ENCODE measurements at regions not wholly inside any gene's neighbourhood (a gene's known extent, or its start where the extent isn't known, plus 50 kb on each side); places are given as distances from the start of the nearest gene placed in this dataset.

DNA sequence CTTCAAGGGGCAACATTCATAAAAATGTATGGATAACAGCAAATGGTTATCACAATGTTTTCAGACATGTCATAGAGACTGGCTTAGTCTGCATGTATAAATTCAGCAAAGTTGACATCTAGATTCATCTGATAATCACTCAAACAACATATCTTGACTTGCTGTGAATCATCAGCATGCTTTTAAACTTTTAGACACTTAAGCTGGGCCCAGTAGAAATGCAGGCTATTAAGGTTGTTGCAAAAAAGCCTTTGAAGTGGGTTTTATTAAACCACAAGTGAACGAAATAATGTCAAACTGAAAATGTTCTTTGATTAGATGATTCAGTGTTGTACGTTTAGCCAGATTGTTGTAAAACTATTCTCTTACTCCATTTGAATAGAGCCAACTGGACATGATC, 759.6 kb downstream of the NXPH1 start:
- Histone ChIP-seq H3K27me3 (ENCODE audit: insufficient read depth, low read length) (no peaks in the 10 kb centered on the region), H3K79me2 (ENCODE audit: insufficient read depth, low read length) (no peaks in the 10 kb centered on the region), H3K79me1 (ENCODE audit: insufficient read depth, low read depth, low read length, poor library complexity, severe bottlenecking) (no peaks in the 10 kb centered on the region), H3K9me3 (ENCODE audit: control insufficient read depth, low read depth, low read length) (no peaks in the 10 kb centered on the region), H2AFZ (ENCODE audit: low read length) (no peak overlapping the region), H4K20me1 (ENCODE audit: control insufficient read depth, insufficient read depth, insufficient read length) (no peaks in the 10 kb centered on the region), H3K23me2 (ENCODE audit: insufficient read length, low read depth, low read length, poor library complexity, severe bottlenecking) (no peaks in the 10 kb centered on the region), H4K5ac (ENCODE audit: insufficient read length, low read depth, low read length) (no peak overlapping the region), H2BK12ac (ENCODE audit: insufficient read length, low read depth, low read length) (no peak overlapping the region), H2BK20ac (ENCODE audit: low read depth, low read length, poor library complexity, severe bottlenecking) (no peak overlapping the region), H4K8ac (replicated peaks; ENCODE audit: insufficient read length, low read depth, low read length) (no peak overlapping the region), H2AK5ac (ENCODE audit: insufficient read length, low read length) (no peak overlapping the region), H3K14ac (ENCODE audit: insufficient read depth, low read length) (no peak overlapping the region), H2BK15ac (ENCODE audit: low read depth, low read length) (no peak overlapping the region), H3K4ac (ENCODE audit: low read depth, low read length) (no peak overlapping the region), H2BK120ac (ENCODE audit: low read depth, low read length, poor library complexity, severe bottlenecking) (no peak overlapping the region), H3K56ac (ENCODE audit: insufficient read length, low read depth, low read length) (no peak overlapping the region), H3K23ac (ENCODE audit: insufficient read length, low read depth, low read length) (no peak overlapping the region), H2BK5ac (ENCODE audit: insufficient read length, low read length) (no peak overlapping the region), H3K27ac (ENCODE audit: insufficient read length, low read depth, low read length) (no peak overlapping the region), H3K18ac (ENCODE audit: insufficient read length, low read depth, low read length) (no peak overlapping the region), H3K9ac (ENCODE audit: extremely low read depth, insufficient read length, low read length) (no peak overlapping the region), H3K4me2 (ENCODE audit: insufficient read depth, insufficient read length, low read length) (no peak overlapping the region), H3T11ph (ENCODE audit: low read length) (no peak overlapping the region), H3K4me1 (ENCODE audit: insufficient read depth, low read length) (no peaks in the 10 kb centered on the region), H4K91ac (ENCODE audit: insufficient read length, low read depth, low read length) (no peak overlapping the region)
- Mint-ChIP-seq H3K36me3 (ENCODE audit: insufficient read depth in 1 of 3, low read depth in 3 of 3) (no peaks in the 10 kb centered on the region), H3K4me3 (no peak overlapping the region), H3K27me3 (ENCODE audit: low read depth) (no peaks in the 10 kb centered on the region), H3K9me3 (no peaks in the 10 kb centered on the region), H3K27ac (no peak overlapping the region), H3K4me1 (peaks cover 5 to 7% of the 10 kb centered on the region in 2 experiments; a peak in 2 of 4 replicates)
- TF ChIP-seq, protein P1, sequence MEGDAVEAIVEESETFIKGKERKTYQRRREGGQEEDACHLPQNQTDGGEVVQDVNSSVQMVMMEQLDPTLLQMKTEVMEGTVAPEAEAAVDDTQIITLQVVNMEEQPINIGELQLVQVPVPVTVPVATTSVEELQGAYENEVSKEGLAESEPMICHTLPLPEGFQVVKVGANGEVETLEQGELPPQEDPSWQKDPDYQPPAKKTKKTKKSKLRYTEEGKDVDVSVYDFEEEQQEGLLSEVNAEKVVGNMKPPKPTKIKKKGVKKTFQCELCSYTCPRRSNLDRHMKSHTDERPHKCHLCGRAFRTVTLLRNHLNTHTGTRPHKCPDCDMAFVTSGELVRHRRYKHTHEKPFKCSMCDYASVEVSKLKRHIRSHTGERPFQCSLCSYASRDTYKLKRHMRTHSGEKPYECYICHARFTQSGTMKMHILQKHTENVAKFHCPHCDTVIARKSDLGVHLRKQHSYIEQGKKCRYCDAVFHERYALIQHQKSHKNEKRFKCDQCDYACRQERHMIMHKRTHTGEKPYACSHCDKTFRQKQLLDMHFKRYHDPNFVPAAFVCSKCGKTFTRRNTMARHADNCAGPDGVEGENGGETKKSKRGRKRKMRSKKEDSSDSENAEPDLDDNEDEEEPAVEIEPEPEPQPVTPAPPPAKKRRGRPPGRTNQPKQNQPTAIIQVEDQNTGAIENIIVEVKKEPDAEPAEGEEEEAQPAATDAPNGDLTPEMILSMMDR (conservative IDR thresholded peaks at IDR 0.05): no peak
- no CpG with 5 or more reads among the region's 2 CpGs for WGBS (ENCODE audit: extremely low coverage, insufficient read length, low lambda C conversion rate)
- no peak for DNase-seq

Data from H9 (cell line).